GM10248 (cell line): ENCODE measurements at regions not wholly inside any gene's neighbourhood (a gene's known extent, or its start where the extent isn't known, plus 50 kb on each side); places are given as distances from the start of the nearest gene placed in this dataset.

Experiments used
- CTCF ChIA-PET: fragments of 300-600 bp; sonication (Branson Sonifier 250); formaldehyde crosslinking; extraction: SDS; loops from one replicate; lab custom pipeline; 2021; ENCODE audit warnings: antibody characterized with exemption; lab: Yijun Ruan, JAX
- POLR2A ChIA-PET: fragments of 350-650 bp; sonication (Branson Sonifier 250); formaldehyde crosslinking; extraction: SDS; loops from one replicate; lab custom pipeline; 2020; ENCODE audit warnings: antibody characterized with exemption; lab: Yijun Ruan, JAX
- DNase-seq: peaks from one replicate; pipeline ENCODE4 v3.0.0; 2012; ENCODE audit errors: extremely low spot score
- TF ChIP-seq, protein P1 (sequence below): IDR thresholded peaks from 2 replicates; pipeline ENCODE4 v1.5.1; 2012; ENCODE audit warnings: mild to moderate bottlenecking, low read depth; ENCODE audit errors: extremely low read depth, missing control alignments, control extremely low read depth

DNA sequence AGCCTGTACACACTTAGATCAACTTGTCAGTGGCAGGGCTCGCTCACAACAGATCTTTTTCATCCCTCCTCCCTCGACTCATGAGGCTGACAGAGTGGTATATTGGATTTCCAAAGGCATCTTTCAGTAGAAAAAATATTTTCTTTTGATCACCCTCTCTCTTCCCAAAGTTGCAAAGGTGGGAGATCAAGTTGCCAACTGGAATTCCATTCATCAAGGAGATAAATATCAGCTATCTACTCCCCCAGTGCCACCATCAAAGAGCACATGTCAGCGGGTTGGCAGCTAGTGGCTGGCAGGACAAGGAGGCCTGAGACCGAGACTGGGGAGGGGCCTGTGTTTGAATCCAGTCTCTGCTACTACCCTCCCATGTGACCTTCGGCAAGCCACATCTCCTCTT, 539.7 kb upstream of the CDH11 start:
- DNase-seq, result no peak
- TF ChIP-seq, protein P1, sequence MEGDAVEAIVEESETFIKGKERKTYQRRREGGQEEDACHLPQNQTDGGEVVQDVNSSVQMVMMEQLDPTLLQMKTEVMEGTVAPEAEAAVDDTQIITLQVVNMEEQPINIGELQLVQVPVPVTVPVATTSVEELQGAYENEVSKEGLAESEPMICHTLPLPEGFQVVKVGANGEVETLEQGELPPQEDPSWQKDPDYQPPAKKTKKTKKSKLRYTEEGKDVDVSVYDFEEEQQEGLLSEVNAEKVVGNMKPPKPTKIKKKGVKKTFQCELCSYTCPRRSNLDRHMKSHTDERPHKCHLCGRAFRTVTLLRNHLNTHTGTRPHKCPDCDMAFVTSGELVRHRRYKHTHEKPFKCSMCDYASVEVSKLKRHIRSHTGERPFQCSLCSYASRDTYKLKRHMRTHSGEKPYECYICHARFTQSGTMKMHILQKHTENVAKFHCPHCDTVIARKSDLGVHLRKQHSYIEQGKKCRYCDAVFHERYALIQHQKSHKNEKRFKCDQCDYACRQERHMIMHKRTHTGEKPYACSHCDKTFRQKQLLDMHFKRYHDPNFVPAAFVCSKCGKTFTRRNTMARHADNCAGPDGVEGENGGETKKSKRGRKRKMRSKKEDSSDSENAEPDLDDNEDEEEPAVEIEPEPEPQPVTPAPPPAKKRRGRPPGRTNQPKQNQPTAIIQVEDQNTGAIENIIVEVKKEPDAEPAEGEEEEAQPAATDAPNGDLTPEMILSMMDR, result no peak
- ChIA-PET POLR2A (no interaction called here), CTCF (no interaction called here)

DNA sequence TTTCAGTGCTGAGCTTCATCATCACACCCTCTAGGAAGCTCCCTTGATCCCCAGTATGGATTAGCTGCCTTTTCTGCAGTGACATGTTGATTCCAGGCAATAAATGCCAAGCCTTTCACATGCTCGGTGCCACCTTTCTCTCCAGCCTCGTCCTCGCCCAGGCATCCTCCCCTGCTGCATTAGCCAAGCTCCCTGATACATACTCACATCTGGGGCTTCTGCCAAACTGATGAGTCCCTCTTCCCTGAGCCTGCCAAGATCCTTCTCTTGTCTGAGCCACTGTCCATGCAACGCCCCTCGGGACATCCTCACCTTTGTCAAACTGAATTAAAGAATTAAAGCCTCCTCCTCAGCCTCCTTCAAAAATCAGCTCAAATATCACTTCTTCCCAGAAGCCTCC, 538.5 kb upstream of the CDH11 start:
- POLR2A ChIA-PET, result no interaction called here
- DNase-seq, result no peak
- CTCF ChIA-PET, result no interaction called here
- TF ChIP-seq, protein P1, result no peak

DNA sequence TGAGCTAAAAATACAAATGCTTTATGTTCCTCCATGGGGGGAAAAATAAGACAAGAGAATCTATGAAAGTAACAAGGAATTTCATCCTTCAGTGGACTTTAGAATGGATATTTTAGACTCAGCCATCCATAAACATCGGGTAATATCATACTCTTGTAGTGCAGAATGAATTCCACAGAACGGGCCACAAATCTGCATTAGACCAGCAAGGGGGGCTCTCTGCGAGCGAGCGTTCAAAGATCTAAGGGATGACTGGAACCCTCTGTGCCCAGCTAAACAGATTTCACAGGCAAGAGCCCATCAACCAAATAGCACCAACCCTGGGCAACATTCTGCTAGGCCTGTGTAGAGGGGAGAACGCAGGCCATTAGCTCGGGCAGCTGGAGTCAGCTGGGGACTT, 537.9 kb upstream of the CDH11 start:
- POLR2A ChIA-PET, result no interaction called here
- CTCF ChIA-PET, result no interaction called here
- no peak for DNase-seq
- TF ChIP-seq, protein P1, result no peak

DNA sequence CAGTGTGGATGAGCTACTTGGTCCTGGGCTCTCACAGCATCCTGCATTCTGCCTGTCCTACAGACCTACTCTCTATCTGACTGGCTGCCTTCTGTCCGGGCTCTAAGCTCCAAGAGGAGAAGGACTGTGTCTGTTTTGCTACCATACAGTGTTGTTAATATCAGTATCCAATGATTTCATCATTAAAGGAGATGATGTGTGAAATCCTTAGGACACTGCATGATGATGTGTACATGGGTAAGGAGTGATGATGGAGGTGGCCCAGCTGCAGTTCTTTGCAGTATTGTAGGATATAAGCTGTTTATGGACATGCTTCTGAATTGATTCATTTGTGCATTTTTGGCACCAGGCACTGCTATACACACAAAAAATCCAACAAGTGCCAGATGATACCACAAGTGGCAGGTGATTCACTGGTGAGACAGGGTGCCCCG, 536.9 kb upstream of the CDH11 start:
- CTCF ChIA-PET, result no interaction called here
- DNase-seq, result no peak
- TF ChIP-seq, protein P1, result no peak
- POLR2A ChIA-PET, result no interaction called here

DNA sequence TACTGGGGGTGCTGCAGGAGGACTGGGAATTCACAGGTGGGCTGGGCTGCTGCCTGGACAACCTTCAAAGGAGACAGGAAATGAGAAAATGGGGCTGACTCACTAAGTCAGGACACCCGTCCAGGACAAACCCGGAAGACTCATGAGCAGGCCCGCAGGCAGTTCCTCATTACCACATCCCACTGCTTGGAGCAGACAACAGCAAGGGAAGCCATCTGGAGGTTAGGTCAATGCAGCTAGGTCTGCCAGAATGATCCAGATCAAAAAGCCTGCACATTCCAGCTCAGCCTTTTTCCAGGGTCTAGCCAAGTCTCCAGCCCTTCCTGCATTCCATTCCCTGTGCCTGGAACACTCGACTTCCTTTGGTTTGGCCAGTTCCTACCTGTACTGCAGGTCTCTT, 536.5 kb upstream of the CDH11 start:
- TF ChIP-seq, protein P1, result no peak
- CTCF ChIA-PET, result no interaction called here
- DNase-seq, result no peak
- POLR2A ChIA-PET, result no interaction called here

DNA sequence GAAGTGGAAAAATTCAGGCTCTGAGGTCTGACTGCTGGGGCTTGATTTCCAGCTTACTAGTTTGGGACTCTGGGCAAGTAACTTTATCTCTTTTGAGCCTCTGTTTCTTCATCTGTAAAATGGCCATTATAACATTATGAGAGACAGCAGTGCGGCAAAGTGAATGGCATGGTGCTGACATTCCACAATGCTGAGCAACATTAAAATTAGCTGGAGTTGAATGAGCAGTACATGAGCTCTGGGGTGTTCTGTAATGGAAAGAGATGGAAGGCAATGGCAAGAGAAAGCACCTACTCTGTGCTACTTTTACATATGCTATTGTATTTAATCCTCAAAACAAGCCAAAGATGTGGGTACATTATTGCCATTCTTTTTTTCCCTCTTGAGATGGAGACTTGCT, 535.7 kb upstream of the CDH11 start:
- TF ChIP-seq, protein P1, result no peak
- CTCF ChIA-PET, result interaction anchor here (0.8 kb wide), 1 partner anchor 12 kb away, joined by 3 read pairs; no protein-coding TSS in a partner anchor
- POLR2A ChIA-PET, result no interaction called here
- no peak for DNase-seq
